Ovary (tissue), 7 donors: ENCODE measurements at regions not wholly inside any gene's neighbourhood (a gene's known extent, or its start where the extent isn't known, plus 50 kb on each side); places are given as distances from the start of the nearest gene placed in this dataset.

Source experiments
- DNase-seq, 5 donors: peaks; one replicate each; pipeline ENCODE4 v3.0.0-alpha.2; 2019 to 2020
- H3K27ac ChIP-seq, 2 donors: fragments of 200-600 bp; one replicate each; pipeline versions ENCODE4 v1.5.1 to v1.8.0; 2019 to 2022
- H3K27me3 ChIP-seq: fragments of 200-600 bp; one replicate; pipeline ENCODE4 v1.8.0; 2022
- H3K36me3 ChIP-seq: fragments of 200-600 bp; sonication (generic); one replicate; pipeline ENCODE4 v1.5.1; 2019
- H3K4me1 ChIP-seq: one replicate; pipeline ENCODE4 v1.8.1; 2013; ENCODE audit warnings: mild to moderate bottlenecking, moderate library complexity; ENCODE audit not compliant: insufficient read depth
- H3K4me3 ChIP-seq: fragments of 200-600 bp; sonication (generic); one replicate; pipeline ENCODE4 v1.5.1; 2017
- H3K9me3 ChIP-seq, 2 donors: fragments of 200-600 bp in 1 of 2; sonication (generic) in 1 of 2; one replicate each; pipeline versions ENCODE4 v1.5.1 to v1.8.1; 2013 to 2019; ENCODE audit warnings: mild to moderate bottlenecking in 1 of 2, moderate library complexity in 1 of 2
- CTCF ChIP-seq, 3 donors: fragments of 450-650 bp in 2 of 3; fragments of 200-600 bp in 1 of 3; IDR thresholded peaks; one replicate each; pipeline versions ENCODE4 v1.5.1 to v1.8.0; 2016 to 2022; ENCODE audit warnings: antibody characterized with exemption in 3 of 3, mild to moderate bottlenecking in 1 of 3
- EP300 ChIP-seq: sonication (generic); formaldehyde crosslinking; IDR thresholded peaks from one replicate; pipeline ENCODE4 v1.6.1; 2017; ENCODE audit warnings: antibody characterized with exemption
- POLR2A ChIP-seq: fragments of 450-650 bp; IDR thresholded peaks from one replicate; pipeline ENCODE4 v1.6.1; 2017; ENCODE audit warnings: antibody characterized with exemption, mild to moderate bottlenecking, moderate library complexity
- WGBS, 3 donors: extraction: QIAGEN DNeasy Blood & Tissue Kit in 1 of 3; methylation state at CpG; one replicate each; pipeline versions ENCODE4 v1.1.5 to v1.1.7; 2013 to 2017; 5-methylcytosine and 5-hydroxymethylcytosine counted together
- intact Hi-C, 4 donors: fragments of 100-400 bp; cut with DNase I; formaldehyde crosslinking; loops; one replicate each; pipeline versions ENCODE4 v1.11.0 to v1.15.1; 2022 to 2023
- donor health status: DM: no; HTN: no; CAD: no; lungs with moderate emphysema.
- donor health status: DM: no; HTN: no; CAD: no.
- donor health status: Bipolar disorder and iron deficiency.
- donor health status: DM: no; HTN: no; CAD: no.
- donor health status: DM: yes; HTN: yes; CAD: no.

GRCh38 chr1:195979646-195980045 lies 628.6 kb downstream of the KCNT2 start:
- H3K4me1 ChIP-seq, result no peaks in the 10 kb centered on the region
- intact Hi-C loops, result no loop called here
- H3K27ac ChIP-seq, result no peak overlapping the region
- H3K9me3 ChIP-seq, result no peaks in the 10 kb centered on the region
- no peak overlapping the region for H3K4me3 ChIP-seq
- no peak for DNase-seq
- no peaks in the 10 kb centered on the region for H3K27me3 ChIP-seq
- H3K36me3 ChIP-seq, result no peaks in the 10 kb centered on the region
- WGBS, 3 donors, result 69 to 85% (median 79%) methylated on average over 1 of the region's 1 CpG
- TF ChIP-seq POLR2A (no peak), CTCF (IDR thresholded peaks at IDR 0.05) (no peak), EP300 (no peak)

GRCh38 chr1:195973311-195973904 lies 634.8 kb downstream of the KCNT2 start:
- TF ChIP-seq CTCF (IDR thresholded peaks at IDR 0.05), result no peak
- TF ChIP-seq POLR2A, result no peak
- TF ChIP-seq EP300, result no peak
- no peak for DNase-seq
- intact Hi-C loops, result no loop called here

GRCh38 chr1:195971589-195971988 lies 636.7 kb downstream of the KCNT2 start:
- Histone ChIP-seq H3K36me3 (no peaks in the 10 kb centered on the region), H3K27ac (no peak overlapping the region), H3K9me3 (no peaks in the 10 kb centered on the region), H3K27me3 (no peaks in the 10 kb centered on the region), H3K4me1 (no peaks in the 10 kb centered on the region), H3K4me3 (no peak overlapping the region)
- intact Hi-C loops, result no loop called here
- DNase-seq, result no peak
- no peak for TF ChIP-seq POLR2A
- TF ChIP-seq EP300, result no peak
- no peak for TF ChIP-seq CTCF (IDR thresholded peaks at IDR 0.05)
- WGBS, 3 donors, result 94 to 100% (median 96%) methylated on average over 1 of the region's 1 CpG

More at GRCh38 chr1:195973311-195973904, 634.8 kb downstream of the KCNT2 start:
- Histone ChIP-seq H3K36me3 (no peaks in the 10 kb centered on the region), H3K4me1 (no peaks in the 10 kb centered on the region), H3K27me3 (no peaks in the 10 kb centered on the region), H3K27ac (no peak overlapping the region), H3K9me3 (no peaks in the 10 kb centered on the region), H3K4me3 (no peak overlapping the region)
- 75 to 87% (median 78%) methylated on average over 1 of the region's 1 CpG for WGBS, 3 donors

GRCh38 chr1:195970209-195970608 lies 638.0 kb downstream of the KCNT2 start:
- no peaks in the 10 kb centered on the region for H3K9me3 ChIP-seq
- no peak overlapping the region for H3K27ac ChIP-seq
- 92 to 100% (median 93%) methylated on average over 1 of the region's 1 CpG for WGBS, 3 donors
- no peaks in the 10 kb centered on the region for H3K27me3 ChIP-seq
- H3K36me3 ChIP-seq, result no peaks in the 10 kb centered on the region
- no peak overlapping the region for H3K4me3 ChIP-seq
- no peak for DNase-seq
- no peaks in the 10 kb centered on the region for H3K4me1 ChIP-seq
- intact Hi-C loops, result no loop called here
- TF ChIP-seq POLR2A (no peak), CTCF (IDR thresholded peaks at IDR 0.05) (no peak), EP300 (no peak)
